Uterus (tissue), 3 donors: ENCODE measurements at regions not wholly inside any gene's neighbourhood (a gene's known extent, or its start where the extent isn't known, plus 50 kb on each side); places are given as distances from the start of the nearest gene placed in this dataset.

Experiments
- DNase-seq, 2 donors: peaks; one replicate each; pipeline ENCODE4 v3.0.0-alpha.2; 2019 to 2020
- H3K27ac ChIP-seq, 2 donors: fragments of 200-600 bp; sonication (generic); 1 replicate in 1 of 2; 2 replicates in 1 of 2; pipeline ENCODE4 v1.5.1; 2016 to 2018
- H3K27me3 ChIP-seq, 2 donors: fragments of 200-600 bp; sonication (generic); one replicate each; pipeline ENCODE4 v1.5.1; 2018 to 2019; ENCODE audit warnings: control low read depth in 1 of 2
- H3K36me3 ChIP-seq, 2 donors: fragments of 200-600 bp; sonication (generic); one replicate each; pipeline ENCODE4 v1.5.1; 2019; ENCODE audit warnings: control low read depth in 1 of 2
- H3K4me1 ChIP-seq, 2 donors: fragments of 200-600 bp; sonication (generic); one replicate each; pipeline ENCODE4 v1.5.1; 2018 to 2019; ENCODE audit warnings: control low read depth in 1 of 2
- H3K4me3 ChIP-seq, 2 donors: fragments of 200-600 bp; sonication (generic); 1 replicate in 1 of 2; 2 replicates in 1 of 2; pipeline ENCODE4 v1.5.1; 2018 to 2019; ENCODE audit warnings: mild to moderate bottlenecking in 1 of 2
- H3K9me3 ChIP-seq, 2 donors: fragments of 200-600 bp; sonication (generic); one replicate each; pipeline ENCODE4 v1.5.1; 2019; ENCODE audit warnings: control low read depth in 1 of 2
- CTCF ChIP-seq, 4 experiments: fragments of 200-600 bp in 2 of 4; fragments of 450-650 bp in 2 of 4; sonication (generic) in 2 of 4; IDR thresholded peaks; one replicate each; pipeline ENCODE4 v1.5.1; 2016 to 2019; ENCODE audit warnings: antibody characterized with exemption in 4 of 4, mild to moderate bottlenecking in 2 of 4, moderate library complexity in 1 of 4
- POLR2A ChIP-seq, 2 donors: fragments of 450-650 bp; IDR thresholded peaks; one replicate each; pipeline ENCODE4 v1.6.1; 2016; ENCODE audit warnings: antibody characterized with exemption in 2 of 2, mild to moderate bottlenecking in 1 of 2, moderate library complexity in 1 of 2
- intact Hi-C: fragments of 100-400 bp; cut with DNase I; formaldehyde crosslinking; loops from one replicate; pipeline ENCODE4 v1.15.1; 2023; ENCODE audit warnings: low total_unique reads
- donor health status: DM: yes; HTN: yes; CAD: no.

GRCh38 chr4:29047341-29048041 lies 1672.7 kb upstream of the PCDH7 start:
- no peaks in the 10 kb centered on the region for H3K27me3 ChIP-seq
- DNase-seq = no peak
- H3K9me3 ChIP-seq = no peaks in the 10 kb centered on the region
- H3K4me3 ChIP-seq = no peak overlapping the region
- TF ChIP-seq POLR2A (IDR thresholded peaks at IDR 0.05) = no peak
- no peak for TF ChIP-seq CTCF (IDR thresholded peaks at IDR 0.05)
- no peak overlapping the region for H3K27ac ChIP-seq
- H3K4me1 ChIP-seq = no peaks in the 10 kb centered on the region
- intact Hi-C loops = no loop called here
- H3K36me3 ChIP-seq = no peaks in the 10 kb centered on the region

- no peaks in the 10 kb centered on the region for H3K4me1 ChIP-seq
- no peak for DNase-seq
- intact Hi-C loops = no loop called here
- no peak overlapping the region for H3K4me3 ChIP-seq
- no peaks in the 10 kb centered on the region for H3K36me3 ChIP-seq
- TF ChIP-seq CTCF (IDR thresholded peaks at IDR 0.05) = no peak
- TF ChIP-seq POLR2A (IDR thresholded peaks at IDR 0.05) = no peak
- H3K27me3 ChIP-seq = no peaks in the 10 kb centered on the region
- H3K27ac ChIP-seq = no peak overlapping the region
- H3K9me3 ChIP-seq = no peaks in the 10 kb centered on the region
Measured at GRCh38 chr4:29051381-29051965, 1668.7 kb upstream of the PCDH7 start.

GRCh38 chr4:29052266-29052665 lies 1667.9 kb upstream of the PCDH7 start:
- H3K27me3 ChIP-seq = no peaks in the 10 kb centered on the region
- H3K4me3 ChIP-seq = no peak overlapping the region
- no peak overlapping the region for H3K27ac ChIP-seq
- TF ChIP-seq POLR2A (IDR thresholded peaks at IDR 0.05) (no peak), CTCF (IDR thresholded peaks at IDR 0.05) (no peak)
- no peaks in the 10 kb centered on the region for H3K36me3 ChIP-seq
- intact Hi-C loops = no loop called here
- no peaks in the 10 kb centered on the region for H3K4me1 ChIP-seq
- H3K9me3 ChIP-seq = no peaks in the 10 kb centered on the region
- no peak for DNase-seq

- H3K4me3 ChIP-seq = no peak overlapping the region
- no peak for DNase-seq
- no peaks in the 10 kb centered on the region for H3K27me3 ChIP-seq
- H3K9me3 ChIP-seq = no peaks in the 10 kb centered on the region
- H3K4me1 ChIP-seq = no peaks in the 10 kb centered on the region
- intact Hi-C loops = no loop called here
- H3K27ac ChIP-seq = no peak overlapping the region
- H3K36me3 ChIP-seq = no peaks in the 10 kb centered on the region
- TF ChIP-seq POLR2A (IDR thresholded peaks at IDR 0.05) = no peak
- no peak for TF ChIP-seq CTCF (IDR thresholded peaks at IDR 0.05)
Measured at GRCh38 chr4:29058531-29058930, 1661.6 kb upstream of the PCDH7 start.

- intact Hi-C loops = no loop called here
- no peaks in the 10 kb centered on the region for H3K27me3 ChIP-seq
- H3K36me3 ChIP-seq = no peaks in the 10 kb centered on the region
- no peak overlapping the region for H3K27ac ChIP-seq
- H3K4me1 ChIP-seq = no peaks in the 10 kb centered on the region
- no peak overlapping the region for H3K4me3 ChIP-seq
- H3K9me3 ChIP-seq = no peaks in the 10 kb centered on the region
- no peak for TF ChIP-seq POLR2A (IDR thresholded peaks at IDR 0.05)
- TF ChIP-seq CTCF (IDR thresholded peaks at IDR 0.05) = no peak
- no peak for DNase-seq
Measured at GRCh38 chr4:29066861-29067260, 1653.3 kb upstream of the PCDH7 start.
